Activated T-helper 2 cell treated with anti-CD3 and anti-CD28 coated beads, Interferon-gamma antibody, Interleukin-2, Interleukin-4, amounts not matched to agents 10 μg/mL and 5 μg/mL and 100 μg/mL, durations not matched to agents 14 hours and 24 hours and 36 hours (primary cell): ENCODE measurements at regions not wholly inside any gene's neighbourhood (a gene's known extent, or its start where the extent isn't known, plus 50 kb on each side); places are given as distances from the start of the nearest gene placed in this dataset.

ENCODE experiments used
- DNase-seq: peaks from one replicate; pipeline ENCODE4 v3.0.0; 2021; ENCODE audit warnings: low spot score
- H3K27ac Mint-ChIP-seq: one replicate; pipeline ENCODE4 v1.8.0; 2021; ENCODE audit warnings: mixed read lengths
- H3K27me3 Mint-ChIP-seq: one replicate; pipeline ENCODE4 v1.8.0; 2021; ENCODE audit warnings: low read depth, mixed read lengths
- H3K36me3 Mint-ChIP-seq: one replicate; pipeline ENCODE4 v1.8.0; 2021; ENCODE audit warnings: low read depth, mixed read lengths
- H3K4me1 Mint-ChIP-seq: one replicate; pipeline ENCODE4 v1.8.0; 2021; ENCODE audit warnings: low read depth, mixed read lengths
- H3K4me3 Mint-ChIP-seq: one replicate; pipeline ENCODE4 v1.8.0; 2021; ENCODE audit warnings: low read depth, mild to moderate bottlenecking, moderate library complexity, mixed read lengths
- H3K9me3 Mint-ChIP-seq: one replicate; pipeline ENCODE4 v1.8.0; 2021; ENCODE audit warnings: mixed read lengths
- intact Hi-C: fragments of 100-400 bp; cut with micrococcal nuclease; formaldehyde crosslinking; loops from one replicate; pipeline ENCODE4 v1.15.1; 2023

DNA sequence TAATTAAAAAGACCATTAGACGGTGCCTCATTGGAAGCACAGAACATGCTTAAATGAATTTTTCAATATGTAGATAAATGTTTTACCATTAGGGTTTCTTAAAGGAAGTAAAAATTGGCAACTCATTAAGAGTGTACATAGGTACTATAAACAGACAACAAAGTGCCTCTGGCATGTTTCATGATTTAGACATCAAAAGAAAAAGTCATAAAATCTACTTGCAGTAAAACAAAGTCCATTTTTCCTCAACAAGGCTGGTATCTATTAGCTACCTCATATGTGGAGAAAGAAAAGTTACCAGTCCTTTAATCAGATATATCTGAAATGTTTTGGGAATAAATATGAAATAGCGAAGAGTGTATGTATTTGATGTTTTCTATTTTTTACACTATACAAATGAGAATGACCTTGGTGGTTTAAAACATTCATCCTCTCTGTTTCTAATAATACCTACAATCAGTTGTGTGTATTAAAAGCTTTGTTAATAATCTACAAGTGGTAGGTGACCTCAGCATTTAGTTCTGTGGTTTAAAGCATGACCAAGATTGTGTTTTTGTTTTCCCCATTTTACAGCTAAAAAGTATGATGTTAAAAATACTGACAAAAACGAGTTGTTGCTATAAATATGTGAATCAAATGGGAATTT lies 87.5 kb downstream of the HDGFL1 start:
- H3K4me1 Mint-ChIP-seq: no peaks in the 10 kb centered on the region
- no peak overlapping the region for H3K4me3 Mint-ChIP-seq
- H3K9me3 Mint-ChIP-seq: no peaks in the 10 kb centered on the region
- no peak overlapping the region for H3K27ac Mint-ChIP-seq
- H3K36me3 Mint-ChIP-seq: no peaks in the 10 kb centered on the region
- no peaks in the 10 kb centered on the region for H3K27me3 Mint-ChIP-seq
- intact Hi-C loops: no loop called here
- no peak for DNase-seq

- H3K9me3 Mint-ChIP-seq: peaks cover under 1% of the 10 kb centered on the region
- H3K4me1 Mint-ChIP-seq: no peaks in the 10 kb centered on the region
- no peaks in the 10 kb centered on the region for H3K36me3 Mint-ChIP-seq
- no peaks in the 10 kb centered on the region for H3K27me3 Mint-ChIP-seq
- H3K27ac Mint-ChIP-seq: no peak overlapping the region
- no peak overlapping the region for H3K4me3 Mint-ChIP-seq
- intact Hi-C loops: no loop called here
- no peak for DNase-seq
These were observed 88.1 kb downstream of the HDGFL1 start for GRCh38 chr6:22657352-22657980.

GRCh38 chr6:22658183-22658582 lies 88.8 kb downstream of the HDGFL1 start:
- H3K4me3 Mint-ChIP-seq: no peak overlapping the region
- intact Hi-C loops: no loop called here
- H3K27me3 Mint-ChIP-seq: no peaks in the 10 kb centered on the region
- H3K36me3 Mint-ChIP-seq: no peaks in the 10 kb centered on the region
- no peak overlapping the region for H3K27ac Mint-ChIP-seq
- no peak for DNase-seq
- no peaks in the 10 kb centered on the region for H3K4me1 Mint-ChIP-seq
- H3K9me3 Mint-ChIP-seq: peaks cover 5% of the 10 kb centered on the region

DNA sequence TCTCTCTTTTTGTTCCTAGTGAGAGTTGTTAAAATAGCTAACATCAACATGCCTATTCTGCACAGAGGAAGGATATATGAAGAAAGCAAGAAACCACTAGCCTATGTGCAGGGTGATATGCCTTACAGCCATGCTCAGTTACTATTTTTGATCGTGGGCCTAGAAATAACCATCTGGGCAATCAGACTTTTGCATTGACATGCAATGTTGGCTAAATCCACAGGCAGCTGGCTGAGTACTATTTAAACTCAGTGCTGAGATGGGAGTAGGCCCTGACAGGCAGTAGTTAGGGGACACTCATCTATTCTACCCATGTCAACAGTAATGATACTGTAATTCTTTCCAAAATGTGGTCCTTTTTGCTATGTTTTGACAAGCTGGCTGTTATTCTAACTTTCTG lies 89.6 kb downstream of the HDGFL1 start:
- Mint-ChIP-seq H3K4me1 (no peaks in the 10 kb centered on the region), H3K27ac (no peak overlapping the region), H3K36me3 (no peaks in the 10 kb centered on the region), H3K9me3 (peaks cover 5% of the 10 kb centered on the region), H3K4me3 (no peak overlapping the region), H3K27me3 (no peaks in the 10 kb centered on the region)
- intact Hi-C loops: no loop called here
- DNase-seq: no peak

GRCh38 chr6:22664968-22665367 lies 95.6 kb downstream of the HDGFL1 start:
- H3K4me3 Mint-ChIP-seq: no peak overlapping the region
- no peak overlapping the region for H3K27ac Mint-ChIP-seq

DNA sequence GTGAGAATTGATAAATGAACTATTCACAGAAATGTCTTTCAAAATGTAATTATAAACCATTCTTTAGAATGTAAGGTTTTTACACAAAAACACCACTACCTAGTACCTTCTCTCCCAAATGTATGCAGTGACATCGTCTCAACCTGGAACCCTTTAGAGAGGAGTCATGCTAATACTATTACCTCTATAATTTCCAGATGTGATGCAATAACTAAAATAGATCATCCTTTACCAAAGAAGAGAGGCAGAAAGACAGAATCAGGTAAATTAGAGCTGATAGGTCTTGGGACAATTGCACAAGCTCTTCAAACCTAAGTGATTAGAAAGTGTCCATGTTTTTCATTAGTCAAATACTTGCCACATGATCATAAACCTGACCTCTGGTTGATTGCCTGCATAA lies 96.7 kb downstream of the HDGFL1 start:
- H3K27ac Mint-ChIP-seq: no peak overlapping the region
- DNase-seq: no peak
- intact Hi-C loops: no loop called here
- no peaks in the 10 kb centered on the region for H3K4me1 Mint-ChIP-seq
- no peak overlapping the region for H3K4me3 Mint-ChIP-seq
- H3K9me3 Mint-ChIP-seq: peaks cover 5% of the 10 kb centered on the region
- no peaks in the 10 kb centered on the region for H3K27me3 Mint-ChIP-seq
- H3K36me3 Mint-ChIP-seq: no peaks in the 10 kb centered on the region

More at GRCh38 chr6:22664968-22665367, 95.6 kb downstream of the HDGFL1 start:
- DNase-seq: no peak
- H3K36me3 Mint-ChIP-seq: no peaks in the 10 kb centered on the region
- H3K4me1 Mint-ChIP-seq: no peaks in the 10 kb centered on the region
- intact Hi-C loops: no loop called here
- H3K9me3 Mint-ChIP-seq: peaks cover 5% of the 10 kb centered on the region
- no peaks in the 10 kb centered on the region for H3K27me3 Mint-ChIP-seq

- Mint-ChIP-seq H3K36me3 (no peaks in the 10 kb centered on the region), H3K27me3 (no peaks in the 10 kb centered on the region), H3K4me1 (no peaks in the 10 kb centered on the region), H3K4me3 (no peak overlapping the region), H3K9me3 (peaks cover 5% of the 10 kb centered on the region), H3K27ac (no peak overlapping the region)
- no peak for DNase-seq
- intact Hi-C loops: no loop called here
These were observed 97.2 kb downstream of the HDGFL1 start for GRCh38 chr6:22666586-22666985.

GRCh38 chr6:22667855-22668254 lies 98.5 kb downstream of the HDGFL1 start:
- no peak for DNase-seq
- Mint-ChIP-seq H3K9me3 (peaks cover under 1% of the 10 kb centered on the region), H3K4me3 (no peak overlapping the region), H3K27ac (no peak overlapping the region), H3K27me3 (no peaks in the 10 kb centered on the region), H3K36me3 (no peaks in the 10 kb centered on the region), H3K4me1 (no peaks in the 10 kb centered on the region)
- intact Hi-C loops: no loop called here

DNA sequence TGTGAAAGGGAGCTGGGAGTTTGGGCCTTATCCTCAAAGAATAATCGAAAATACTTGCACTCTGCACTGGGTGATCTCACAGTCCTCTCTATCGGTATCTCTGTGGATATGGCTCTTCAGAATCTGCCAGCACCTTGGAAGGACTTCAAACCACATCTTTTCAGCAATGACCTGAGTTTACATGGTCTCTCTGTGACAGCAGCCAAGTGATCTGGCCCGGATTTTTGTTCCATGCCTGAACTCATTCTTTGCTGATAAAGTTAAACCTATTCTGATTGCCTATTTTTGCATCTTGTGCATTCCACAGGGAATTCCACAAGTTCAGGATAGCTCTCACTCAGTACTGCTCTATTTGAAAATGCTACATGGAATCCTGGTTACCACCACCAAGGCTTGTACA lies 98.9 kb downstream of the HDGFL1 start:
- Mint-ChIP-seq H3K36me3 (no peaks in the 10 kb centered on the region), H3K4me3 (no peak overlapping the region), H3K9me3 (no peaks in the 10 kb centered on the region), H3K27ac (no peak overlapping the region), H3K4me1 (no peaks in the 10 kb centered on the region), H3K27me3 (no peaks in the 10 kb centered on the region)
- no peak for DNase-seq
- intact Hi-C loops: no loop called here

DNA sequence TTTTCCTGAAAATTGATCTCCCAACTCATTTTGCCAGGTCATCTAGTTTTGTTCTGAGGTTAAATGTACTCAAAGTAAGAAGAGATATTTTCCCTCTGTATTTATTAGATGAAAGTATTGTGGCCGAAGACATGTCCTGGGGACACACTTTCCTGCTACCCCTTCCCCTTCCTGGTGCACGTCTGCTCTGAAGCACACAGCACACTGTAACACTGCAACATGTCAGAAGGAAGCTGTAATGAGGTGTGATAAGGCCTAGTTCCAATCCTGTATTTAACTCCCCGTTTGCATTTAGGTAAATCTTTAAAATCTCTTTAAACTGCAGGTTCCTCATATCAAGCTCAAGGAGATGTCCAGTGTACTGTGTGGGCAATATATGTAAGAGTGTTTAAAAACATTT lies 99.4 kb downstream of the HDGFL1 start:
- intact Hi-C loops: no loop called here
- Mint-ChIP-seq H3K4me1 (no peaks in the 10 kb centered on the region), H3K4me3 (no peak overlapping the region), H3K36me3 (no peaks in the 10 kb centered on the region), H3K27me3 (no peaks in the 10 kb centered on the region), H3K9me3 (no peaks in the 10 kb centered on the region), H3K27ac (no peak overlapping the region)
- no peak for DNase-seq

DNA sequence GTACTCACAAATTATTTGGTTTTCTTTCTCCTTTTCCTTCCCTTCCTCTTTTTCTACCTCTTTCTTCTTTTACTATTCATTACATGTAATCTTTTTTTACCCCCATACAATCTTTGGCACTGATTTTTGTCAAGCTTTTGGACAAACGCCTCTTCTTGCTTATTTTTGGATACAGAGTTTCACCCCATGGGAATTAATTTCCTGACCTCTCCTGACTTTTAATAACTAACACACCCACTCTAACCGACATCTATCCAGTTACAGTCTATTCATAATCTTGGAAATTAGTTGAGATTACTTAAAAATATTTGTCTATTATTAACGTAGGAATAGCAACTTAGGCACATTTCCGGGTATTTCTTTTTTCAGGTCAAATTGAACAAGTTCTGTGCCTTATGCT lies 101.2 kb downstream of the HDGFL1 start:
- H3K9me3 Mint-ChIP-seq: no peaks in the 10 kb centered on the region
- H3K36me3 Mint-ChIP-seq: no peaks in the 10 kb centered on the region
- intact Hi-C loops: no loop called here
- no peaks in the 10 kb centered on the region for H3K27me3 Mint-ChIP-seq
- H3K4me1 Mint-ChIP-seq: no peaks in the 10 kb centered on the region
- no peak for DNase-seq
- no peak overlapping the region for H3K27ac Mint-ChIP-seq
- no peak overlapping the region for H3K4me3 Mint-ChIP-seq

DNA sequence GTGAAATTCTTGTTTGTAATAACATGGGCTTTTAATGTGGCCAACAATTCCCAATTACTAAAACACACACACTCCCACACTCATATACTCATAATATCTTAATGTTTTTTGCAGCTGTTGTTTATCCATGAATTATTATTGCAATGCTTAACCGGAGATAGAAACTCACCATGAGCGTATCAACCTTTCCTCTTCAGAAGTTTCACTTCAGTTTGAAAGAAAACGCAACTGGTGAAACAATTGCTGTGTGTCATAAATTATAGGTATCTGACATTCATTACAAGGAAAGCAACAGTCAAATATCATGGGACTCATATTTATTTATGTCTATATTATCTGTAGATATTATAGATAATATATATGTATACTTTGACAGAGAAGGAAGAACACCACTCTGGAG lies 104.1 kb downstream of the HDGFL1 start:
- intact Hi-C loops: no loop called here
- no peaks in the 10 kb centered on the region for H3K4me1 Mint-ChIP-seq
- H3K4me3 Mint-ChIP-seq: no peak overlapping the region
- H3K27me3 Mint-ChIP-seq: no peaks in the 10 kb centered on the region
- H3K27ac Mint-ChIP-seq: no peak overlapping the region
- no peaks in the 10 kb centered on the region for H3K9me3 Mint-ChIP-seq
- H3K36me3 Mint-ChIP-seq: no peaks in the 10 kb centered on the region
- DNase-seq: no peak

DNA sequence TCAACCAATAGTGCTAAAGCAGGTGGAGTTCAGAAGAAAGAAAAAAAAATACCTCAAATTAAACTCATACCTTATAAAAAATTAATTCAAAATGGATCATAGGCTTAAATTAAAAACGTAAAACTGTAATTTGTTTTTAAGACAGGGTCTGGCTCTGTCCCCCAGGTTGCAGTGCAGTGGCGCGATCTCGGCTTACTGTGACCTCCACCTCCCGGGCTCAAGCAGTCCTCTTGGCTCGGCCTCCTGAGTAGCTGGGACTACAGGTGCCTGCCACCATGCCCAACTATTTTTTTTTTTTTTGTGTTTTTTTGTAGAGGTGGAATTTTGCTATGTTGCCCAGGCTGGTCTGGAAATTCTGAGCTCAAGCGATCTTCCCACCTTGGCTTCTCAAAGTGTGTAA lies 111.6 kb downstream of the HDGFL1 start:
- intact Hi-C loops: no loop called here
- Mint-ChIP-seq H3K36me3 (no peaks in the 10 kb centered on the region), H3K9me3 (peaks cover 4% of the 10 kb centered on the region), H3K27ac (no peak overlapping the region), H3K4me3 (no peak overlapping the region), H3K27me3 (no peaks in the 10 kb centered on the region), H3K4me1 (no peaks in the 10 kb centered on the region)
- no peak for DNase-seq

DNA sequence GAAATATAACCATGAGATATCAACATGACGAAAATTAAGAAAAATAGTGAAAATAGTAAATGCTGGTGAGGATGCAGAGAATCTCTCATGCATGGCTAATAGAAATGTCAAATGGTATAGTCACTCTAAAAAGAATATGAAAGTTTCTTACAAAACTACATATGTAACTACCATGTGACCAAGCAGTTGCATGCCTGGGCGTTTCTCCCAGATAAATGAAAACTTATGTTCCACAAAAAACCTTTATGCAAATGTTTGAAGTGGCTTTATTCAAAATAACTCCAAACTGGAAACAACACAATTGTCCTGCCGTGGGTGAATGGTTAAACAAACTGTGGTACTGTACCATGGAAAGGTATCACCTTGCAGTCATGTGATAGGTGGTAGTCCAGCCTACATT lies 112.4 kb downstream of the HDGFL1 start:
- no peaks in the 10 kb centered on the region for H3K27me3 Mint-ChIP-seq
- intact Hi-C loops: no loop called here
- H3K36me3 Mint-ChIP-seq: no peaks in the 10 kb centered on the region
- no peak overlapping the region for H3K4me3 Mint-ChIP-seq
- no peaks in the 10 kb centered on the region for H3K4me1 Mint-ChIP-seq
- H3K27ac Mint-ChIP-seq: no peak overlapping the region
- H3K9me3 Mint-ChIP-seq: peaks cover 4% of the 10 kb centered on the region
- no peak for DNase-seq
